ENCODE measurements at regions not wholly inside any gene's neighbourhood (a gene's known extent, or its start where the extent isn't known, plus 50 kb on each side); places are given as distances from the start of the nearest gene placed in this dataset.

- H3K4me3 ChIP-seq (ENCODE audit: low read length in 2 of 2) = no peak overlapping the region
- H3K36me3 ChIP-seq (ENCODE audit: control insufficient read depth in 2 of 2, insufficient read depth in 2 of 2, low read length in 2 of 2) = no peaks in the 10 kb centered on the region
- no peaks in the 10 kb centered on the region for H3K9me3 ChIP-seq (ENCODE audit: control insufficient read depth in 2 of 2, low read length in 2 of 2)
- no peak overlapping the region for H3K27ac ChIP-seq (ENCODE audit: low read depth in 2 of 2, low read length in 2 of 2)
- H3K9ac ChIP-seq (ENCODE audit: low read depth in 1 of 2, low read length in 2 of 2) = no peak overlapping the region
- H3K4me1 ChIP-seq (ENCODE audit: control insufficient read depth in 2 of 2, insufficient read depth in 2 of 2, low read length in 2 of 2) = no peaks in the 10 kb centered on the region
- no peaks in the 10 kb centered on the region for H3K27me3 ChIP-seq (ENCODE audit: control insufficient read depth in 2 of 2, insufficient read depth in 2 of 2, low read length in 2 of 2)
These were observed 94.7 kb upstream of the ADAMTSL1 start for GRCh38 chr9:18379073-18379811.

- H3K9me3 ChIP-seq (ENCODE audit: control insufficient read depth in 2 of 2, low read length in 2 of 2) = no peaks in the 10 kb centered on the region
- no peak overlapping the region for H3K9ac ChIP-seq (ENCODE audit: low read depth in 1 of 2, low read length in 2 of 2)
- no peak overlapping the region for H3K27ac ChIP-seq (ENCODE audit: low read depth in 2 of 2, low read length in 2 of 2)
- H3K4me1 ChIP-seq (ENCODE audit: control insufficient read depth in 2 of 2, insufficient read depth in 2 of 2, low read length in 2 of 2) = no peaks in the 10 kb centered on the region
- no peaks in the 10 kb centered on the region for H3K36me3 ChIP-seq (ENCODE audit: control insufficient read depth in 2 of 2, insufficient read depth in 2 of 2, low read length in 2 of 2)
- H3K4me3 ChIP-seq (ENCODE audit: low read length in 2 of 2) = no peak overlapping the region
- no peaks in the 10 kb centered on the region for H3K27me3 ChIP-seq (ENCODE audit: control insufficient read depth in 2 of 2, insufficient read depth in 2 of 2, low read length in 2 of 2)
These were observed 91.7 kb upstream of the ADAMTSL1 start for GRCh38 chr9:18382243-18382642.

- Histone ChIP-seq H3K4me1 (ENCODE audit: control insufficient read depth in 2 of 2, insufficient read depth in 2 of 2, low read length in 2 of 2) (no peaks in the 10 kb centered on the region), H3K36me3 (ENCODE audit: control insufficient read depth in 2 of 2, insufficient read depth in 2 of 2, low read length in 2 of 2) (no peaks in the 10 kb centered on the region), H3K9ac (ENCODE audit: low read depth in 1 of 2, low read length in 2 of 2) (no peak overlapping the region), H3K27ac (ENCODE audit: low read depth in 2 of 2, low read length in 2 of 2) (no peak overlapping the region), H3K27me3 (ENCODE audit: control insufficient read depth in 2 of 2, insufficient read depth in 2 of 2, low read length in 2 of 2) (no peaks in the 10 kb centered on the region), H3K9me3 (ENCODE audit: control insufficient read depth in 2 of 2, low read length in 2 of 2) (no peaks in the 10 kb centered on the region), H3K4me3 (ENCODE audit: low read length in 2 of 2) (no peak overlapping the region)
These were observed 89.9 kb upstream of the ADAMTSL1 start for GRCh38 chr9:18384066-18384465.

GRCh38 chr9:18385696-18386490, 88.1 kb upstream of the ADAMTSL1 start:
- Histone ChIP-seq H3K36me3 (ENCODE audit: control insufficient read depth in 2 of 2, insufficient read depth in 2 of 2, low read length in 2 of 2) (no peaks in the 10 kb centered on the region), H3K4me1 (ENCODE audit: control insufficient read depth in 2 of 2, insufficient read depth in 2 of 2, low read length in 2 of 2) (no peaks in the 10 kb centered on the region), H3K4me3 (ENCODE audit: low read length in 2 of 2) (no peak overlapping the region), H3K9ac (ENCODE audit: low read depth in 1 of 2, low read length in 2 of 2) (no peak overlapping the region), H3K9me3 (ENCODE audit: control insufficient read depth in 2 of 2, low read length in 2 of 2) (no peaks in the 10 kb centered on the region), H3K27me3 (ENCODE audit: control insufficient read depth in 2 of 2, insufficient read depth in 2 of 2, low read length in 2 of 2) (no peaks in the 10 kb centered on the region), H3K27ac (ENCODE audit: low read depth in 2 of 2, low read length in 2 of 2) (no peak overlapping the region)

- Histone ChIP-seq H3K4me3 (ENCODE audit: low read length in 2 of 2) (no peak overlapping the region), H3K9me3 (ENCODE audit: control insufficient read depth in 2 of 2, low read length in 2 of 2) (no peaks in the 10 kb centered on the region), H3K36me3 (ENCODE audit: control insufficient read depth in 2 of 2, insufficient read depth in 2 of 2, low read length in 2 of 2) (no peaks in the 10 kb centered on the region), H3K27ac (ENCODE audit: low read depth in 2 of 2, low read length in 2 of 2) (no peak overlapping the region), H3K4me1 (ENCODE audit: control insufficient read depth in 2 of 2, insufficient read depth in 2 of 2, low read length in 2 of 2) (peaks cover 0 to 7% of the 10 kb centered on the region in 2 donors), H3K9ac (ENCODE audit: low read depth in 1 of 2, low read length in 2 of 2) (no peak overlapping the region), H3K27me3 (ENCODE audit: control insufficient read depth in 2 of 2, insufficient read depth in 2 of 2, low read length in 2 of 2) (no peaks in the 10 kb centered on the region)
These were observed 83.6 kb upstream of the ADAMTSL1 start for GRCh38 chr9:18390393-18390792.

GRCh38 chr9:18393340-18394130, 80.4 kb upstream of the ADAMTSL1 start:
- H3K9me3 ChIP-seq (ENCODE audit: control insufficient read depth in 2 of 2, low read length in 2 of 2) = no peaks in the 10 kb centered on the region
- peaks cover 0 to 7% of the 10 kb centered on the region in 2 donors for H3K4me1 ChIP-seq (ENCODE audit: control insufficient read depth in 2 of 2, insufficient read depth in 2 of 2, low read length in 2 of 2)
- H3K27me3 ChIP-seq (ENCODE audit: control insufficient read depth in 2 of 2, insufficient read depth in 2 of 2, low read length in 2 of 2) = no peaks in the 10 kb centered on the region
- H3K9ac ChIP-seq (ENCODE audit: low read depth in 1 of 2, low read length in 2 of 2) = no peak overlapping the region
- peak overlapping the region; percentile 29 to 58 for H3K27ac ChIP-seq (ENCODE audit: low read depth in 2 of 2, low read length in 2 of 2)
- no peak overlapping the region for H3K4me3 ChIP-seq (ENCODE audit: low read length in 2 of 2)
- H3K36me3 ChIP-seq (ENCODE audit: control insufficient read depth in 2 of 2, insufficient read depth in 2 of 2, low read length in 2 of 2) = no peaks in the 10 kb centered on the region

GRCh38 chr9:18394847-18395351, 79.1 kb upstream of the ADAMTSL1 start:
- Histone ChIP-seq H3K27me3 (ENCODE audit: control insufficient read depth in 2 of 2, insufficient read depth in 2 of 2, low read length in 2 of 2) (no peaks in the 10 kb centered on the region), H3K4me1 (ENCODE audit: control insufficient read depth in 2 of 2, insufficient read depth in 2 of 2, low read length in 2 of 2) (peaks cover 0 to 7% of the 10 kb centered on the region in 2 donors), H3K4me3 (ENCODE audit: low read length in 2 of 2) (no peak overlapping the region), H3K36me3 (ENCODE audit: control insufficient read depth in 2 of 2, insufficient read depth in 2 of 2, low read length in 2 of 2) (no peaks in the 10 kb centered on the region), H3K9ac (ENCODE audit: low read depth in 1 of 2, low read length in 2 of 2) (no peak overlapping the region), H3K9me3 (ENCODE audit: control insufficient read depth in 2 of 2, low read length in 2 of 2) (no peaks in the 10 kb centered on the region), H3K27ac (ENCODE audit: low read depth in 2 of 2, low read length in 2 of 2) (no peak overlapping the region)

- Histone ChIP-seq H3K9me3 (ENCODE audit: control insufficient read depth in 2 of 2, low read length in 2 of 2) (no peaks in the 10 kb centered on the region), H3K27me3 (ENCODE audit: control insufficient read depth in 2 of 2, insufficient read depth in 2 of 2, low read length in 2 of 2) (no peaks in the 10 kb centered on the region), H3K4me1 (ENCODE audit: control insufficient read depth in 2 of 2, insufficient read depth in 2 of 2, low read length in 2 of 2) (peaks cover 0 to 7% of the 10 kb centered on the region in 2 donors), H3K36me3 (ENCODE audit: control insufficient read depth in 2 of 2, insufficient read depth in 2 of 2, low read length in 2 of 2) (no peaks in the 10 kb centered on the region), H3K9ac (ENCODE audit: low read depth in 1 of 2, low read length in 2 of 2) (no peak overlapping the region), H3K4me3 (ENCODE audit: low read length in 2 of 2) (no peak overlapping the region), H3K27ac (ENCODE audit: low read depth in 2 of 2, low read length in 2 of 2) (no peak overlapping the region)
These were observed 77.7 kb upstream of the ADAMTSL1 start for GRCh38 chr9:18396102-18396728.

- Histone ChIP-seq H3K4me3 (ENCODE audit: low read length in 2 of 2) (no peak overlapping the region), H3K9me3 (ENCODE audit: control insufficient read depth in 2 of 2, low read length in 2 of 2) (no peaks in the 10 kb centered on the region), H3K27ac (ENCODE audit: low read depth in 2 of 2, low read length in 2 of 2) (no peak overlapping the region), H3K9ac (ENCODE audit: low read depth in 1 of 2, low read length in 2 of 2) (no peak overlapping the region), H3K27me3 (ENCODE audit: control insufficient read depth in 2 of 2, insufficient read depth in 2 of 2, low read length in 2 of 2) (no peaks in the 10 kb centered on the region), H3K4me1 (ENCODE audit: control insufficient read depth in 2 of 2, insufficient read depth in 2 of 2, low read length in 2 of 2) (peaks cover 0 to 7% of the 10 kb centered on the region in 2 donors), H3K36me3 (ENCODE audit: control insufficient read depth in 2 of 2, insufficient read depth in 2 of 2, low read length in 2 of 2) (no peaks in the 10 kb centered on the region)
These were observed 76.9 kb upstream of the ADAMTSL1 start for GRCh38 chr9:18397076-18397475.

Measured in mucosa of rectum (tissue), 2 donors.